Liver (tissue), 8 donors: ENCODE measurements at regions not wholly inside any gene's neighbourhood (a gene's known extent, or its start where the extent isn't known, plus 50 kb on each side); places are given as distances from the start of the nearest gene placed in this dataset.

ENCODE experiments used
- DNase-seq: peaks from one replicate; pipeline ENCODE4 v3.0.0-alpha.2; 2017; ENCODE audit warnings: low spot score
- H3K27ac ChIP-seq, 2 donors: one replicate each; pipeline ENCODE4 v1.7.0; 2013; ENCODE audit warnings: inconsistent platforms in 2 of 2, low read length in 2 of 2, control low read depth in 1 of 2, low read depth in 1 of 2, mild to moderate bottlenecking in 1 of 2
- H3K27me3 ChIP-seq, 4 donors: one replicate each; pipeline versions ENCODE4 v1.6.1 to v1.7.0; 2013; ENCODE audit warnings: low read length in 3 of 4, inconsistent platforms in 1 of 4, mild to moderate bottlenecking in 1 of 4, moderate library complexity in 1 of 4; ENCODE audit not compliant: control insufficient read depth in 4 of 4, insufficient read depth in 4 of 4
- H3K36me3 ChIP-seq, 4 donors: one replicate each; pipeline versions ENCODE4 v1.6.1 to v1.7.0; 2013; ENCODE audit warnings: low read length in 3 of 4, mild to moderate bottlenecking in 3 of 4, low read depth in 1 of 4, moderate library complexity in 1 of 4; ENCODE audit not compliant: control insufficient read depth in 4 of 4, insufficient read depth in 3 of 4
- H3K4me1 ChIP-seq, 4 donors: one replicate each; pipeline versions ENCODE4 v1.6.1 to v1.7.0; 2013; ENCODE audit warnings: low read length in 3 of 4, mild to moderate bottlenecking in 3 of 4, moderate library complexity in 1 of 4; ENCODE audit not compliant: control insufficient read depth in 4 of 4, insufficient read depth in 4 of 4
- H3K4me3 ChIP-seq, 3 donors: one replicate each; pipeline versions ENCODE4 v1.6.1 to v1.7.0; 2013; ENCODE audit warnings: low read length in 3 of 3, control low read depth in 1 of 3, low read depth in 1 of 3, mild to moderate bottlenecking in 1 of 3
- H3K9ac ChIP-seq, 2 donors: one replicate each; pipeline ENCODE4 v1.7.0; 2013; ENCODE audit warnings: low read length in 2 of 2, mild to moderate bottlenecking in 2 of 2, moderate library complexity in 2 of 2, control low read depth in 1 of 2, low read depth in 1 of 2
- H3K9me3 ChIP-seq, 4 donors: one replicate each; pipeline versions ENCODE4 v1.6.1 to v1.7.0; 2013; ENCODE audit warnings: low read length in 3 of 4; ENCODE audit not compliant: control insufficient read depth in 4 of 4
- ATF3 ChIP-seq: IDR thresholded peaks from 2 replicates; pipeline ENCODE4 v1.6.1; 2016; ENCODE audit warnings: antibody characterized with exemption
- EGR1 ChIP-seq, 2 donors: IDR thresholded peaks; 2 replicates each; pipeline ENCODE4 v1.6.1; 2016 to 2018; ENCODE audit warnings: antibody characterized with exemption in 2 of 2, low read depth in 2 of 2
- FOXA1 ChIP-seq: IDR thresholded peaks from 2 replicates; pipeline ENCODE4 v1.6.1; 2016; ENCODE audit warnings: antibody characterized with exemption
- FOXA2 ChIP-seq: IDR thresholded peaks from 2 replicates; pipeline ENCODE4 v1.6.1; 2016; ENCODE audit warnings: antibody characterized with exemption
- GABPA ChIP-seq, 2 donors: IDR thresholded peaks in 1 of 2; conservative IDR thresholded peaks in 1 of 2; 2 replicates each; pipeline ENCODE4 v1.6.1; 2016; ENCODE audit warnings: antibody characterized with exemption in 2 of 2, mild to moderate bottlenecking in 1 of 2, moderate library complexity in 1 of 2
- HNF4A ChIP-seq, 2 donors: conservative IDR thresholded peaks; 2 replicates each; pipeline ENCODE4 v1.6.1; 2016; ENCODE audit warnings: antibody characterized with exemption in 2 of 2, mild to moderate bottlenecking in 2 of 2
- HNF4G ChIP-seq: IDR thresholded peaks from 2 replicates; pipeline ENCODE4 v1.6.1; 2016; ENCODE audit warnings: antibody characterized with exemption
- JUND ChIP-seq, 2 donors: IDR thresholded peaks; 2 replicates each; pipeline ENCODE4 v1.6.1; 2016; ENCODE audit warnings: antibody characterized with exemption in 2 of 2
- MAX ChIP-seq: IDR thresholded peaks from 2 replicates; pipeline ENCODE4 v1.6.1; 2016; ENCODE audit warnings: antibody characterized with exemption
- NR2F2 ChIP-seq: IDR thresholded peaks from 2 replicates; pipeline ENCODE4 v1.6.1; 2016; ENCODE audit warnings: antibody characterized with exemption
- RAD21 ChIP-seq, 2 donors: IDR thresholded peaks; 2 replicates each; pipeline ENCODE4 v1.6.1; 2016; ENCODE audit warnings: antibody characterized with exemption in 2 of 2, mild to moderate bottlenecking in 2 of 2
- RXRA ChIP-seq, 2 donors: IDR thresholded peaks; 2 replicates each; pipeline ENCODE4 v1.6.1; 2017 to 2018; ENCODE audit warnings: antibody characterized with exemption in 2 of 2, mild to moderate bottlenecking in 1 of 2
- SP1 ChIP-seq: IDR thresholded peaks from 2 replicates; pipeline ENCODE4 v1.6.1; 2018; ENCODE audit warnings: antibody characterized with exemption, mild to moderate bottlenecking
- TAF1 ChIP-seq: conservative IDR thresholded peaks from 2 replicates; pipeline ENCODE4 v1.6.1; 2016; ENCODE audit warnings: antibody characterized with exemption, mild to moderate bottlenecking
- YY1 ChIP-seq: IDR thresholded peaks from 2 replicates; pipeline ENCODE4 v1.6.1; 2016; ENCODE audit warnings: antibody characterized with exemption, mild to moderate bottlenecking
- ZBTB33 ChIP-seq: IDR thresholded peaks from 2 replicates; pipeline ENCODE4 v1.6.1; 2016; ENCODE audit warnings: antibody characterized with exemption
- WGBS: extraction: QIAGEN DNeasy Blood & Tissue Kit; methylation state at CpG from one replicate; pipeline ENCODE4 v1.1.7; 2013; 5-methylcytosine and 5-hydroxymethylcytosine counted together
- TF ChIP-seq, protein P1 (sequence below): IDR thresholded peaks from 2 replicates; pipeline ENCODE4 v1.6.1; 2016; ENCODE audit warnings: antibody characterized with exemption, mild to moderate bottlenecking
- TF ChIP-seq, protein P2 (sequence below): fragments of 150-350 bp; IDR thresholded peaks from 2 replicates; pipeline ENCODE4 v1.5.1; 2017; ENCODE audit warnings: improper control_type of control experiment, low read depth, low read length; ENCODE audit not compliant: missing input control
- donor health status: healthy.
- donor health status: healthy.
- donor health status: healthy.
- donor health status: healthy.
- donor health status: healthy.

GRCh38 chr5:17730421-17730820, 96.2 kb downstream of the TAF11L14 start:
- H3K27ac ChIP-seq, result no peak overlapping the region
- peaks cover 0 to 4% (median 0%) of the 10 kb centered on the region in 4 donors for H3K27me3 ChIP-seq
- WGBS, result 86% methylated on average over 2 of the region's 2 CpGs
- no peaks in the 10 kb centered on the region for H3K9me3 ChIP-seq
- no peak overlapping the region for H3K9ac ChIP-seq
- H3K36me3 ChIP-seq, result no peaks in the 10 kb centered on the region
- TF ChIP-seq NR2F2, result no peak
- no peak for TF ChIP-seq GABPA (IDR thresholded peaks at IDR 0.05 in 1 of 2, conservative IDR thresholded peaks at IDR 0.05 in 1 of 2)
- no peak for TF ChIP-seq HNF4A (conservative IDR thresholded peaks at IDR 0.05)
- TF ChIP-seq FOXA2, result no peak
- no peak for TF ChIP-seq MAX
- no peak for TF ChIP-seq YY1
- TF ChIP-seq TAF1, result no peak
- no peak for TF ChIP-seq HNF4G
- TF ChIP-seq ZBTB33, result no peak
- TF ChIP-seq EGR1 (IDR thresholded peaks at IDR 0.05; ENCODE audit: low read depth in 2 of 2), result no peak
- TF ChIP-seq, protein P1, sequence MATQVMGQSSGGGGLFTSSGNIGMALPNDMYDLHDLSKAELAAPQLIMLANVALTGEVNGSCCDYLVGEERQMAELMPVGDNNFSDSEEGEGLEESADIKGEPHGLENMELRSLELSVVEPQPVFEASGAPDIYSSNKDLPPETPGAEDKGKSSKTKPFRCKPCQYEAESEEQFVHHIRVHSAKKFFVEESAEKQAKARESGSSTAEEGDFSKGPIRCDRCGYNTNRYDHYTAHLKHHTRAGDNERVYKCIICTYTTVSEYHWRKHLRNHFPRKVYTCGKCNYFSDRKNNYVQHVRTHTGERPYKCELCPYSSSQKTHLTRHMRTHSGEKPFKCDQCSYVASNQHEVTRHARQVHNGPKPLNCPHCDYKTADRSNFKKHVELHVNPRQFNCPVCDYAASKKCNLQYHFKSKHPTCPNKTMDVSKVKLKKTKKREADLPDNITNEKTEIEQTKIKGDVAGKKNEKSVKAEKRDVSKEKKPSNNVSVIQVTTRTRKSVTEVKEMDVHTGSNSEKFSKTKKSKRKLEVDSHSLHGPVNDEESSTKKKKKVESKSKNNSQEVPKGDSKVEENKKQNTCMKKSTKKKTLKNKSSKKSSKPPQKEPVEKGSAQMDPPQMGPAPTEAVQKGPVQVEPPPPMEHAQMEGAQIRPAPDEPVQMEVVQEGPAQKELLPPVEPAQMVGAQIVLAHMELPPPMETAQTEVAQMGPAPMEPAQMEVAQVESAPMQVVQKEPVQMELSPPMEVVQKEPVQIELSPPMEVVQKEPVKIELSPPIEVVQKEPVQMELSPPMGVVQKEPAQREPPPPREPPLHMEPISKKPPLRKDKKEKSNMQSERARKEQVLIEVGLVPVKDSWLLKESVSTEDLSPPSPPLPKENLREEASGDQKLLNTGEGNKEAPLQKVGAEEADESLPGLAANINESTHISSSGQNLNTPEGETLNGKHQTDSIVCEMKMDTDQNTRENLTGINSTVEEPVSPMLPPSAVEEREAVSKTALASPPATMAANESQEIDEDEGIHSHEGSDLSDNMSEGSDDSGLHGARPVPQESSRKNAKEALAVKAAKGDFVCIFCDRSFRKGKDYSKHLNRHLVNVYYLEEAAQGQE, result no peak
- TF ChIP-seq FOXA1, result no peak
- TF ChIP-seq RAD21 (IDR thresholded peaks at IDR 0.05), result no peak
- TF ChIP-seq SP1, result no peak
- no peak for TF ChIP-seq JUND (IDR thresholded peaks at IDR 0.05)
- TF ChIP-seq, protein P2, sequence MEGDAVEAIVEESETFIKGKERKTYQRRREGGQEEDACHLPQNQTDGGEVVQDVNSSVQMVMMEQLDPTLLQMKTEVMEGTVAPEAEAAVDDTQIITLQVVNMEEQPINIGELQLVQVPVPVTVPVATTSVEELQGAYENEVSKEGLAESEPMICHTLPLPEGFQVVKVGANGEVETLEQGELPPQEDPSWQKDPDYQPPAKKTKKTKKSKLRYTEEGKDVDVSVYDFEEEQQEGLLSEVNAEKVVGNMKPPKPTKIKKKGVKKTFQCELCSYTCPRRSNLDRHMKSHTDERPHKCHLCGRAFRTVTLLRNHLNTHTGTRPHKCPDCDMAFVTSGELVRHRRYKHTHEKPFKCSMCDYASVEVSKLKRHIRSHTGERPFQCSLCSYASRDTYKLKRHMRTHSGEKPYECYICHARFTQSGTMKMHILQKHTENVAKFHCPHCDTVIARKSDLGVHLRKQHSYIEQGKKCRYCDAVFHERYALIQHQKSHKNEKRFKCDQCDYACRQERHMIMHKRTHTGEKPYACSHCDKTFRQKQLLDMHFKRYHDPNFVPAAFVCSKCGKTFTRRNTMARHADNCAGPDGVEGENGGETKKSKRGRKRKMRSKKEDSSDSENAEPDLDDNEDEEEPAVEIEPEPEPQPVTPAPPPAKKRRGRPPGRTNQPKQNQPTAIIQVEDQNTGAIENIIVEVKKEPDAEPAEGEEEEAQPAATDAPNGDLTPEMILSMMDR, result no peak
- TF ChIP-seq ATF3, result no peak
- no peak for TF ChIP-seq RXRA (IDR thresholded peaks at IDR 0.05)
- no peaks in the 10 kb centered on the region for H3K4me1 ChIP-seq
- DNase-seq, result no peak
- no peak overlapping the region for H3K4me3 ChIP-seq
